ENCODE measurements at regions not wholly inside any gene's neighbourhood (a gene's known extent, or its start where the extent isn't known, plus 50 kb on each side); places are given as distances from the start of the nearest gene placed in this dataset.
"Not testable (repeated sequence)": the region's sequence is repeated elsewhere in the genome, so short reads cannot be mapped to it uniquely, and the experiment has no call there.

- no peak for DNase-seq (ENCODE audit: low spot score)
These were observed 83.3 kb downstream of the CPZ start for GRCh38 chr4:8675906-8676305.

GRCh38 chr4:8675383-8675782, 82.8 kb downstream of the CPZ start:
- DNase-seq (ENCODE audit: low spot score), result peak; percentile 22

GRCh38 chr4:8674311-8674885, 81.8 kb downstream of the CPZ start:
- no peak for DNase-seq (ENCODE audit: low spot score)

- DNase-seq (ENCODE audit: low spot score), result not testable (repeated sequence)
These were observed 80.5 kb downstream of the CPZ start for GRCh38 chr4:8673106-8673505.

- no peak for DNase-seq (ENCODE audit: low spot score)
These were observed 79.9 kb downstream of the CPZ start for GRCh38 chr4:8672486-8672885.

GRCh38 chr4:8671712-8672290, 79.2 kb downstream of the CPZ start:
- no peak for DNase-seq (ENCODE audit: low spot score)
